ENCODE measurements at regions not wholly inside any gene's neighbourhood (a gene's known extent, or its start where the extent isn't known, plus 50 kb on each side); places are given as distances from the start of the nearest gene placed in this dataset.

DNA sequence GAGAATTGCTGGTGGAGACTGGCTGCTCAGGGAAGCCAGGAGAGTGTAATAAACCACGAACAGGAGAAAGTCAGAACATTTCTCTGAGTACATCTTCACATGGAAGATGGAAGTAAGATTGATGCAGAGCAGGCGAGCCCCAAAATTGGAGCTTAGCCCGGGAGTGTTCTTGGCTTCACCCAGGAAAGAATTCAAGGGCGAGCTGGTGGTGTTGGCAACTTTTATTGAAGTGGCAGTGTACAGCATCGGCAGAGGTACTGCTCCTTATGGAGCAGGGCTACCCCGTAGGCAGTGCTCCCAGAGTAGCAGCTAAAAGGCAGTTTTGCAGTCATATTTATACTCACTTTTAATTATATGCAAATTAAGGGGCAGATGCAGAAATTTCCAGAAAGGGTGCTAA, 281.4 kb upstream of the MEX3C start:
- no peak for ATAC-seq (ENCODE audit: insufficient read depth, low read depth)
- no peak for TF ChIP-seq EZH2 (IDR thresholded peaks at IDR 0.05; ENCODE audit: borderline replicate concordance, low read depth, low read length, severe bottlenecking)
- TF ChIP-seq, protein P1, sequence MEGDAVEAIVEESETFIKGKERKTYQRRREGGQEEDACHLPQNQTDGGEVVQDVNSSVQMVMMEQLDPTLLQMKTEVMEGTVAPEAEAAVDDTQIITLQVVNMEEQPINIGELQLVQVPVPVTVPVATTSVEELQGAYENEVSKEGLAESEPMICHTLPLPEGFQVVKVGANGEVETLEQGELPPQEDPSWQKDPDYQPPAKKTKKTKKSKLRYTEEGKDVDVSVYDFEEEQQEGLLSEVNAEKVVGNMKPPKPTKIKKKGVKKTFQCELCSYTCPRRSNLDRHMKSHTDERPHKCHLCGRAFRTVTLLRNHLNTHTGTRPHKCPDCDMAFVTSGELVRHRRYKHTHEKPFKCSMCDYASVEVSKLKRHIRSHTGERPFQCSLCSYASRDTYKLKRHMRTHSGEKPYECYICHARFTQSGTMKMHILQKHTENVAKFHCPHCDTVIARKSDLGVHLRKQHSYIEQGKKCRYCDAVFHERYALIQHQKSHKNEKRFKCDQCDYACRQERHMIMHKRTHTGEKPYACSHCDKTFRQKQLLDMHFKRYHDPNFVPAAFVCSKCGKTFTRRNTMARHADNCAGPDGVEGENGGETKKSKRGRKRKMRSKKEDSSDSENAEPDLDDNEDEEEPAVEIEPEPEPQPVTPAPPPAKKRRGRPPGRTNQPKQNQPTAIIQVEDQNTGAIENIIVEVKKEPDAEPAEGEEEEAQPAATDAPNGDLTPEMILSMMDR (IDR thresholded peaks at IDR 0.05; ENCODE audit: borderline replicate concordance, extremely low read depth, low read length, poor library complexity, severe bottlenecking) = no peak

DNA sequence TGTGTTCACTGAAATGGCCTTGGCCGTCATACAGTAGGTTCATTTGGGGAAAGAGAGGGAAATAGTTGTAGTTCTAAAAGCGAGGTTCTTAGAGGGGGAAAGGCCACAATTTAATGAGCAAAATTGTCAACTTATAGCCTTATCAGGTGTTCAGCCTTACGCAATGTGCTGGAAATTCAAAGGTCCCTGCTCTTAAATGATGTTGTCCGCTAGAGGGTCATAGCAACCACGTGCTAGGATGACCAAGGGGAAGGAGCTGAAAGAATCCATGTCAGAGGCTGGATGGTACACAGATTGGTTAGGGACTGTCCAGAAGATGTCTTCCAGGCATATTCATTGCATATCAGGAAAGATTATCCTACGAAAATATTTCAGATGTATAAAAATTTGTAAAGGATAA, 282.3 kb upstream of the MEX3C start:
- no peak overlapping the region for H3K27ac ChIP-seq (ENCODE audit: low read length)
- H2AFZ ChIP-seq (ENCODE audit: low read depth, low read length) = no peak overlapping the region
- H3K4me1 ChIP-seq (ENCODE audit: insufficient read depth, low read length) = no peaks in the 10 kb centered on the region
- no peak overlapping the region for H3K4me2 ChIP-seq (ENCODE audit: insufficient read depth, low read length)
- ATAC-seq (ENCODE audit: insufficient read depth, low read depth) (no peak), DNase-seq (no peak)
- no peak overlapping the region for H3K9ac ChIP-seq (ENCODE audit: low read depth, low read length)
- TF ChIP-seq, protein P1 (IDR thresholded peaks at IDR 0.05; ENCODE audit: borderline replicate concordance, extremely low read depth, low read length, poor library complexity, severe bottlenecking) = no peak
- TF ChIP-seq EZH2 (IDR thresholded peaks at IDR 0.05; ENCODE audit: borderline replicate concordance, low read depth, low read length, severe bottlenecking) = no peak
- H4K20me1 ChIP-seq (ENCODE audit: insufficient read depth, low read length) = no peaks in the 10 kb centered on the region
- H3K4me3 ChIP-seq (ENCODE audit: low read depth in 1 of 2, low read length in 2 of 2) = no peak overlapping the region
- no peaks in the 10 kb centered on the region for H3K36me3 ChIP-seq (ENCODE audit: insufficient read depth, low read length)
- no peaks in the 10 kb centered on the region for H3K27me3 ChIP-seq (ENCODE audit: insufficient read depth, low read length, poor library complexity)
- H3K79me2 ChIP-seq (ENCODE audit: insufficient read depth, low read length) = no peaks in the 10 kb centered on the region
- no peaks in the 10 kb centered on the region for H3K9me3 ChIP-seq (ENCODE audit: insufficient read depth, low read length, severe bottlenecking)

More for the DNA sequence above, 281.4 kb upstream of the MEX3C start:
- no peak overlapping the region for H3K4me2 ChIP-seq (ENCODE audit: insufficient read depth, low read length)
- H4K20me1 ChIP-seq (ENCODE audit: insufficient read depth, low read length) = no peaks in the 10 kb centered on the region
- H3K9me3 ChIP-seq (ENCODE audit: insufficient read depth, low read length, severe bottlenecking) = no peaks in the 10 kb centered on the region
- H3K4me3 ChIP-seq (ENCODE audit: low read depth in 1 of 2, low read length in 2 of 2) = no peak overlapping the region
- H3K4me1 ChIP-seq (ENCODE audit: insufficient read depth, low read length) = no peaks in the 10 kb centered on the region
- no peak overlapping the region for H3K9ac ChIP-seq (ENCODE audit: low read depth, low read length)
- H2AFZ ChIP-seq (ENCODE audit: low read depth, low read length) = no peak overlapping the region
- no peaks in the 10 kb centered on the region for H3K36me3 ChIP-seq (ENCODE audit: insufficient read depth, low read length)
- H3K27ac ChIP-seq (ENCODE audit: low read length) = no peak overlapping the region
- DNase-seq = no peak
- H3K79me2 ChIP-seq (ENCODE audit: insufficient read depth, low read length) = no peaks in the 10 kb centered on the region
- no peaks in the 10 kb centered on the region for H3K27me3 ChIP-seq (ENCODE audit: insufficient read depth, low read length, poor library complexity)

DNA sequence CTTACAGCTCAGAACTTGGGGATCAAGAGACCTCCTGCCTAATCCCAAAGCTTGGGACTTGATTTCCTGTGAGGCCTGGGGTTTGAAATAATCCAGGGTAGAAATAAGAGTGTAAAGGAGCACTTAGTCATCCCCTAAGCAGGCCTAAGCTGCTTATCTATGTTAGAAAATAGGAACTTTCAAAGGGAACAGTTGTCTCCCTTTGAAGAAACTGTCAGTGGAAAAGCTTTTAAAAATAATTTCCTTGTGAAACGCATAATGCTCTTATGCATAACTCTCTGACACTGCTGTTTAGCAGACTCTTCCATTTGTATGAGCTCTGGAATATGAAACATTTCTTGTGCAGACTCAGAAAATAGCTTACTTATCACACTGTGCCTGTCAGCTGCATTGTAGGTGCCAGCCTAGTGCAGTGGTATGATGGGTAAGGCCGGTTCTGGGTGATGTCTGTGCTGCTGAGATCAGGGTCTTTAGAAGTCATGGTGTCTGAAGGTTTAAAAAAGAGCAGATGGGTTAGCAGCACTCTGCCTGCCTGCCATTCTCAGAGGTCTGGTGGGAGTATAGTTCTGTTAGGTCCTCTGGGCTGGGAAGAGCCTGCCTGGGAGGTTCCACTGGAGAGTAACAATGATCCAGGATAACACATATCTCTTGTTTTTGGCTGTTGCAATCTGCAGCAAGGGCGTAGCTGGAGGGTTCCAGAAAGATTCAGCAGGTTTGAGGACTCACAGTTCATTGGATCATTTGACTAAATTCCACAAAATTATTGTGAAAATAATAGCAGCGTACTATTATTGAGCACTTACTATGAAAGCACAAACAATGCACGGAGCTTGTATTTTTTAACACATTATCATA, 283.2 kb upstream of the MEX3C start:
- Histone ChIP-seq H3K4me1 (ENCODE audit: insufficient read depth, low read length) (no peaks in the 10 kb centered on the region), H4K20me1 (ENCODE audit: insufficient read depth, low read length) (no peaks in the 10 kb centered on the region), H3K27ac (ENCODE audit: low read length) (no peak overlapping the region), H2AFZ (ENCODE audit: low read depth, low read length) (no peak overlapping the region), H3K79me2 (ENCODE audit: insufficient read depth, low read length) (no peaks in the 10 kb centered on the region), H3K27me3 (ENCODE audit: insufficient read depth, low read length, poor library complexity) (no peaks in the 10 kb centered on the region), H3K4me3 (ENCODE audit: low read depth in 1 of 2, low read length in 2 of 2) (no peak overlapping the region), H3K36me3 (ENCODE audit: insufficient read depth, low read length) (no peaks in the 10 kb centered on the region), H3K9ac (ENCODE audit: low read depth, low read length) (no peak overlapping the region), H3K4me2 (ENCODE audit: insufficient read depth, low read length) (no peak overlapping the region), H3K9me3 (ENCODE audit: insufficient read depth, low read length, severe bottlenecking) (no peaks in the 10 kb centered on the region)
- DNase-seq (no peak), ATAC-seq (ENCODE audit: insufficient read depth, low read depth) (no peak)
- TF ChIP-seq, protein P1 (IDR thresholded peaks at IDR 0.05; ENCODE audit: borderline replicate concordance, extremely low read depth, low read length, poor library complexity, severe bottlenecking) = no peak
- TF ChIP-seq EZH2 (IDR thresholded peaks at IDR 0.05; ENCODE audit: borderline replicate concordance, low read depth, low read length, severe bottlenecking) = no peak
